Calu3 (cell line): ENCODE measurements at regions not wholly inside any gene's neighbourhood (a gene's known extent, or its start where the extent isn't known, plus 50 kb on each side); places are given as distances from the start of the nearest gene placed in this dataset.

Source experiments
- BruUV-seq: library from RNA; stranded (reverse); fragments of 400-500 nt; replicated peaks from 2 replicates; lab custom pipeline; 2021; lab: Mats Ljungman, UMichigan
- CTCF ChIA-PET: fragments of 300-600 bp; sonication (Branson Sonifier 250); formaldehyde crosslinking; loops from one replicate; lab custom pipeline; 2022; ENCODE audit warnings: antibody characterized with exemption; lab: Charles Lee
- DNase-seq: peaks from one replicate; pipeline ENCODE4 v3.0.0; 2022
- H3K27ac Mint-ChIP-seq: one replicate; pipeline ENCODE4 v1.8.0; 2022; ENCODE audit warnings: mixed read lengths; ENCODE audit not compliant: unreplicated experiment
- H3K27me3 Mint-ChIP-seq: one replicate; pipeline ENCODE4 v1.8.0; 2022; ENCODE audit warnings: mixed read lengths; ENCODE audit not compliant: unreplicated experiment
- H3K36me3 Mint-ChIP-seq: one replicate; pipeline ENCODE4 v1.8.0; 2022; ENCODE audit warnings: mild to moderate bottlenecking, moderate library complexity, mixed read lengths; ENCODE audit not compliant: insufficient read depth, unreplicated experiment
- H3K4me1 Mint-ChIP-seq: one replicate; pipeline ENCODE4 v1.8.0; 2022; ENCODE audit warnings: mild to moderate bottlenecking, low read depth, mixed read lengths; ENCODE audit not compliant: unreplicated experiment
- H3K4me3 Mint-ChIP-seq: one replicate; pipeline ENCODE4 v1.8.0; 2022; ENCODE audit warnings: mild to moderate bottlenecking, low read depth, moderate library complexity, mixed read lengths; ENCODE audit not compliant: unreplicated experiment
- H3K9me3 Mint-ChIP-seq: one replicate; pipeline ENCODE4 v1.8.0; 2022; ENCODE audit warnings: low read depth, mixed read lengths; ENCODE audit not compliant: unreplicated experiment
- CTCF ChIP-seq: fragments of 200-600 bp; IDR thresholded peaks from one replicate; pipeline ENCODE4 v1.8.0; 2022; ENCODE audit warnings: antibody characterized with exemption; ENCODE audit not compliant: unreplicated experiment
- intact Hi-C: fragments of 100-400 bp; cut with micrococcal nuclease; formaldehyde crosslinking; loops from one replicate; pipeline ENCODE4 v1.10.0; 2022; ENCODE audit not compliant: unreplicated experiment

GRCh38 chr4:163913571-163913970, 419.1 kb downstream of the TMA16 start:
- no peak overlapping the region for H3K4me3 Mint-ChIP-seq
- DNase-seq = no peak
- no peaks in the 10 kb centered on the region for H3K27me3 Mint-ChIP-seq
- intact Hi-C loops = no loop called here
- no peaks in the 10 kb centered on the region for H3K4me1 Mint-ChIP-seq
- H3K27ac Mint-ChIP-seq = no peak overlapping the region
- no peaks in the 10 kb centered on the region for H3K36me3 Mint-ChIP-seq
- no peak for TF ChIP-seq CTCF
- BruUV-seq = no TSS peak
- CTCF ChIA-PET = no interaction called here
- no peaks in the 10 kb centered on the region for H3K9me3 Mint-ChIP-seq

GRCh38 chr4:163915896-163916295, 421.4 kb downstream of the TMA16 start:
- Mint-ChIP-seq H3K36me3 (no peaks in the 10 kb centered on the region), H3K27me3 (no peaks in the 10 kb centered on the region)
- no peak for TF ChIP-seq CTCF

GRCh38 chr4:163920426-163920825, 425.9 kb downstream of the TMA16 start:
- no peaks in the 10 kb centered on the region for H3K36me3 Mint-ChIP-seq
- no peak overlapping the region for H3K27ac Mint-ChIP-seq
- intact Hi-C loops = no loop called here
- DNase-seq = no peak
- BruUV-seq = no TSS peak
- CTCF ChIA-PET = interaction anchor here (0.6 kb wide), 1 partner anchor 331 kb away, joined by 3 read pairs; no protein-coding TSS in a partner anchor
- no peaks in the 10 kb centered on the region for H3K9me3 Mint-ChIP-seq
- H3K27me3 Mint-ChIP-seq = no peaks in the 10 kb centered on the region
- no peaks in the 10 kb centered on the region for H3K4me1 Mint-ChIP-seq
- H3K4me3 Mint-ChIP-seq = no peak overlapping the region
- TF ChIP-seq CTCF = no peak

More at GRCh38 chr4:163915896-163916295, 421.4 kb downstream of the TMA16 start:
- Mint-ChIP-seq H3K9me3 (no peaks in the 10 kb centered on the region), H3K27ac (no peak overlapping the region), H3K4me1 (no peaks in the 10 kb centered on the region), H3K4me3 (no peak overlapping the region)
- DNase-seq = no peak
- intact Hi-C loops = no loop called here
- CTCF ChIA-PET = no interaction called here
- BruUV-seq = no TSS peak

GRCh38 chr4:163922302-163922701, 427.8 kb downstream of the TMA16 start:
- TF ChIP-seq CTCF = no peak
- H3K9me3 Mint-ChIP-seq = no peaks in the 10 kb centered on the region
- no peaks in the 10 kb centered on the region for H3K27me3 Mint-ChIP-seq
- DNase-seq = no peak
- intact Hi-C loops = no loop called here
- no peaks in the 10 kb centered on the region for H3K36me3 Mint-ChIP-seq
- H3K4me3 Mint-ChIP-seq = no peak overlapping the region
- no peaks in the 10 kb centered on the region for H3K4me1 Mint-ChIP-seq
- CTCF ChIA-PET = interaction anchor here (0.6 kb wide), 1 partner anchor 1150 kb away, joined by 6 read pairs; no protein-coding TSS in a partner anchor
- H3K27ac Mint-ChIP-seq = no peak overlapping the region
- BruUV-seq = no TSS peak
